GM23248 (cell line): ENCODE measurements at regions not wholly inside any gene's neighbourhood (a gene's known extent, or its start where the extent isn't known, plus 50 kb on each side); places are given as distances from the start of the nearest gene placed in this dataset. TPM values are rescaled to one million over a fixed set of nuclear protein-coding genes. Genes with fewer than 3 reads are reported as not detected.
"Not testable (repeated sequence)": the region's sequence is repeated elsewhere in the genome, so short reads cannot be mapped to it uniquely, and the experiment has no call there.

Experiments used
- DNase-seq: peaks from one replicate; pipeline ENCODE4 v3.0.0-alpha.2; 2015
- H2AFZ ChIP-seq: fragments of 200-600 bp; sonication (generic); 2 replicates; pipeline ENCODE4 v1.6.1; 2016; ENCODE audit warnings: antibody characterized with exemption
- H3F3A ChIP-seq: fragments of 200-600 bp; sonication (generic); 2 replicates; pipeline ENCODE4 v1.6.1; 2016; ENCODE audit warnings: mild to moderate bottlenecking, antibody characterized with exemption, mixed run types; ENCODE audit not compliant: insufficient read depth
- H3K27ac ChIP-seq: fragments of 200-600 bp; sonication (generic); 2 replicates; pipeline ENCODE4 v1.5.1; 2016; ENCODE audit warnings: mild to moderate bottlenecking
- H3K27me3 ChIP-seq: fragments of 200-600 bp; sonication (generic); replicated peaks from 2 replicates; pipeline ENCODE4 v1.6.1; 2016; ENCODE audit warnings: mild to moderate bottlenecking; ENCODE audit not compliant: insufficient read depth
- H3K36me3 ChIP-seq: fragments of 200-600 bp; sonication (generic); 2 replicates; pipeline ENCODE4 v1.6.1; 2016; ENCODE audit warnings: low read depth, mild to moderate bottlenecking
- H3K4me1 ChIP-seq: fragments of 200-600 bp; sonication (generic); 2 replicates; pipeline ENCODE4 v1.6.1; 2016; ENCODE audit warnings: mild to moderate bottlenecking; ENCODE audit not compliant: insufficient read depth
- H3K4me2 ChIP-seq: fragments of 200-600 bp; sonication (generic); one replicate; pipeline ENCODE4 v1.6.1; 2016; ENCODE audit warnings: mild to moderate bottlenecking; ENCODE audit not compliant: unreplicated experiment
- H3K4me3 ChIP-seq: fragments of 200-600 bp; sonication (generic); 2 replicates; pipeline ENCODE4 v1.5.1; 2016; ENCODE audit warnings: mild to moderate bottlenecking
- H3K79me2 ChIP-seq: fragments of 200-600 bp; sonication (generic); 2 replicates; pipeline ENCODE4 v1.6.1; 2016; ENCODE audit warnings: mild to moderate bottlenecking; ENCODE audit not compliant: insufficient read depth
- H3K9ac ChIP-seq: fragments of 200-600 bp; sonication (generic); 2 replicates; pipeline ENCODE4 v1.6.1; 2016; ENCODE audit warnings: mild to moderate bottlenecking
- H3K9me2 ChIP-seq: fragments of 200-600 bp; sonication (generic); 2 replicates; pipeline ENCODE4 v1.6.1; 2016; ENCODE audit warnings: mixed run types, mild to moderate bottlenecking, moderate library complexity; ENCODE audit not compliant: insufficient read depth
- H3K9me3 ChIP-seq: fragments of 200-600 bp; sonication (generic); one replicate; pipeline ENCODE4 v1.6.1; 2017; ENCODE audit warnings: low read depth
- H4K20me1 ChIP-seq: fragments of 200-600 bp; sonication (generic); 2 replicates; pipeline ENCODE4 v1.6.0; 2016; ENCODE audit not compliant: insufficient read depth
- WGBS, 2 experiments: methylation state at CpG; one replicate each; pipeline ENCODE4 v1.1.6; 2015 to 2017; ENCODE audit warnings: low lambda C conversion rate in 2 of 2, low coverage in 1 of 2; ENCODE audit errors: missing lambda C conversion rate in 2 of 2; 5-methylcytosine and 5-hydroxymethylcytosine counted together
- in situ Hi-C: fragments of 300-500 bp; cut with MboI; formaldehyde crosslinking; loops from 2 replicates; pipeline ENCODE4 v1.15.0; 2020
- small RNA-seq: library from RNA; depleted of rRNA; stranded (forward); fragments of <200 nt; gene quantifications from one replicate; pipeline ENCODE3, GENCODE V24; 2014; ENCODE audit warnings: low read depth, low replicate concordance

- H3K9ac ChIP-seq, H3K79me2 ChIP-seq, H3K27me3 ChIP-seq, H3K4me3 ChIP-seq, H3K27ac ChIP-seq, H3K36me3 ChIP-seq, H3F3A ChIP-seq, H3K4me1 ChIP-seq, H2AFZ ChIP-seq, H3K9me2 ChIP-seq, H4K20me1 ChIP-seq, in situ Hi-C loops, H3K9me3 ChIP-seq: not testable (repeated sequence)
- 0 to 7% methylated on average over 17 to 26 of the region's 78 CpGs for WGBS, 2 experiments
- peak overlapping the region; percentile 28 for H3K4me2 ChIP-seq
- DNase-seq, result peak; percentile 1
Observed at GRCh38 chr9:67058898-67059715, 66.8 kb upstream of the SPATA31A3 start.

Small RNA genes in the stretch of these regions (small RNA-seq; reads per million reads assigned to genes)
- gene RN7SL422P, result not detected
